ENCODE measurements at regions not wholly inside any gene's neighbourhood (a gene's known extent, or its start where the extent isn't known, plus 50 kb on each side); places are given as distances from the start of the nearest gene placed in this dataset.
"Not testable (repeated sequence)": the region's sequence is repeated elsewhere in the genome, so short reads cannot be mapped to it uniquely, and the experiment has no call there.

DNA sequence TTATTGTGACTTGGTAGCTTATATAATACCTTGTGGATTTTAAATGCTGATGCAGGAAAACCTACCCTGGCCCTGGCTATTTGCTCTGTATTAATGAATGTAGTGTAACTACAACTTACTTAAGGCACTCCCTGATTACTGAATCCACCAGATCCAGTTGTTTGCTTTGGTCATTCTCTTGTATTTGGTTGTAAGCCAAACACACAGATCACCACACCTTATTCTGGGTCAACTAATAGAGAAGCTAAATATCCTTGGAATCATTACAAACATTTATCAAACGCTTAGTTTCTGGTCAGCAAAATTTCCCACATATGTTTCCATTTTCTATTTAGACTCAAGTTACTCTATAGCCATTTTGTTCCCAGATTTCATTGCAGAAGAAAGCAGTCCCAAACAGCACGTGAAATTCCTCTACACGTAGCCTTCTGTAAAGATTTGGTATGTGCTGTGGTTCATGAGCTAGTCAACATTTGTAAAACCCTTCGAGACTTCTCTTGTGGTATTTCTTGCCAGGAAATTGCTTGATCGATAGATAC lies 322.6 kb downstream of the MEX3B start:
- Histone ChIP-seq H3K4me2 (peak overlapping the region; percentile 30), H2AFZ (no peak overlapping the region), H3K79me2 (no peaks in the 10 kb centered on the region), H3K9me3 (ENCODE audit: low read depth) (no peaks in the 10 kb centered on the region), H3K36me3 (replicated peaks; ENCODE audit: insufficient read depth, low read depth) (no peaks in the 10 kb centered on the region), H3K27ac (peak overlapping the region; percentile 77), H3K27me3 (no peaks in the 10 kb centered on the region), H3K9me2 (replicated peaks; ENCODE audit: insufficient read depth) (no peaks in the 10 kb centered on the region), H3K4me3 (no peak overlapping the region), H4K20me1 (ENCODE audit: insufficient read depth, poor library complexity, severe bottlenecking) (no peaks in the 10 kb centered on the region), H3K4me1 (ENCODE audit: insufficient read depth) (peaks cover 5% of the 10 kb centered on the region)
- peak; percentile 14 for DNase-seq (ENCODE audit: low spot score)
- 44% methylated on average over 5 of the region's 5 CpGs for WGBS (ENCODE audit: low lambda C conversion rate, missing lambda C conversion rate)
- TF ChIP-seq EZH2phosphoT487 (IDR thresholded peaks at IDR 0.05; ENCODE audit: low read depth, severe bottlenecking, unreplicated experiment) (no peak), CTCF (IDR thresholded peaks at IDR 0.05; ENCODE audit: poor library complexity) (no peak), EZH2 (IDR thresholded peaks at IDR 0.05; ENCODE audit: borderline replicate concordance) (no peak)

DNA sequence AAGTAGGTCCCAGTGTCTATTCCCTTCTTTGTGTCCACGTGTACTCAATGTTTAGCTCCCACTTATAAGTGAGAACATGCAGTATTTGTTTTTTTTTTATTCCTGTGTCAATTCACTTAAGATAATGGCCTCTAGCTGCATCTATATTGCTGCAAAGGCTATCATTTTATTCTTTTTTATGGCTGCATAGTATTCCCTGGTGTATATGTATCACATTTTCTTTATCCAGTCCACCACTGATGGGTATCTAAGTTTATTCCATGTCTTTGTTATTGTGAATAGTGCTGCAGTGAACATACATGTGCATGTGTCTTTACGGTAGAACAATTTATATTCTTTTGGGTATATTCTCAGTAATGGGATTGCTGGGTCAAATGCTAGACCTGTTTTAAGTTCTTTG lies 329.4 kb downstream of the MEX3B start:
- H3K4me1 ChIP-seq (ENCODE audit: insufficient read depth); H3K9me3 ChIP-seq (ENCODE audit: low read depth); H3K27me3 ChIP-seq; H3K9me2 ChIP-seq (replicated peaks; ENCODE audit: insufficient read depth); H3K79me2 ChIP-seq; H3K36me3 ChIP-seq (replicated peaks; ENCODE audit: insufficient read depth, low read depth); H4K20me1 ChIP-seq (ENCODE audit: insufficient read depth, poor library complexity, severe bottlenecking); DNase-seq (ENCODE audit: low spot score); H3K4me2 ChIP-seq; H3K4me3 ChIP-seq; H2AFZ ChIP-seq; H3K27ac ChIP-seq: not testable (repeated sequence)
- 93% methylated on average over 2 of the region's 2 CpGs for WGBS (ENCODE audit: low lambda C conversion rate, missing lambda C conversion rate)

GRCh38 chr15:81710328-81710727 lies 335.5 kb downstream of the MEX3B start:
- Histone ChIP-seq H3K9me3 (ENCODE audit: low read depth) (no peaks in the 10 kb centered on the region), H3K36me3 (replicated peaks; ENCODE audit: insufficient read depth, low read depth) (no peaks in the 10 kb centered on the region), H3K4me2 (no peak overlapping the region), H4K20me1 (ENCODE audit: insufficient read depth, poor library complexity, severe bottlenecking) (no peaks in the 10 kb centered on the region), H3K4me3 (no peak overlapping the region), H3K27me3 (no peaks in the 10 kb centered on the region), H3K4me1 (ENCODE audit: insufficient read depth) (peaks cover 4% of the 10 kb centered on the region), H3K27ac (no peak overlapping the region), H3K9me2 (replicated peaks; ENCODE audit: insufficient read depth) (no peaks in the 10 kb centered on the region), H3K79me2 (no peaks in the 10 kb centered on the region), H2AFZ (no peak overlapping the region)
- TF ChIP-seq EZH2phosphoT487 (IDR thresholded peaks at IDR 0.05; ENCODE audit: low read depth, severe bottlenecking, unreplicated experiment) (no peak), EZH2 (IDR thresholded peaks at IDR 0.05; ENCODE audit: borderline replicate concordance) (no peak), CTCF (IDR thresholded peaks at IDR 0.05; ENCODE audit: poor library complexity) (no peak)
- WGBS (ENCODE audit: low lambda C conversion rate, missing lambda C conversion rate) = 96% methylated on average over 8 of the region's 8 CpGs
- DNase-seq (ENCODE audit: low spot score) = no peak

GRCh38 chr15:81706816-81707346 lies 332.9 kb upstream of the TMC3 start:
- H3K4me2 ChIP-seq; H3K4me1 ChIP-seq (ENCODE audit: insufficient read depth); H3K36me3 ChIP-seq (replicated peaks; ENCODE audit: insufficient read depth, low read depth); H3K27me3 ChIP-seq; H3K27ac ChIP-seq; H3K9me2 ChIP-seq (replicated peaks; ENCODE audit: insufficient read depth); H2AFZ ChIP-seq; H3K4me3 ChIP-seq; DNase-seq (ENCODE audit: low spot score); H3K9me3 ChIP-seq (ENCODE audit: low read depth); H4K20me1 ChIP-seq (ENCODE audit: insufficient read depth, poor library complexity, severe bottlenecking); H3K79me2 ChIP-seq: not testable (repeated sequence)
- WGBS (ENCODE audit: low lambda C conversion rate, missing lambda C conversion rate) = 60% methylated on average over 3 of the region's 3 CpGs

GRCh38 chr15:81705727-81706126 lies 331.7 kb upstream of the TMC3 start:
- H3K9me3 ChIP-seq (ENCODE audit: low read depth); H3K9me2 ChIP-seq (replicated peaks; ENCODE audit: insufficient read depth); H3K27ac ChIP-seq; H3K36me3 ChIP-seq (replicated peaks; ENCODE audit: insufficient read depth, low read depth); H3K79me2 ChIP-seq; H3K27me3 ChIP-seq; H3K4me3 ChIP-seq; H3K4me1 ChIP-seq (ENCODE audit: insufficient read depth); H4K20me1 ChIP-seq (ENCODE audit: insufficient read depth, poor library complexity, severe bottlenecking); H2AFZ ChIP-seq; DNase-seq (ENCODE audit: low spot score); H3K4me2 ChIP-seq: not testable (repeated sequence)
- WGBS (ENCODE audit: low lambda C conversion rate, missing lambda C conversion rate) = 81% methylated on average over 2 of the region's 2 CpGs

All from hepatocyte (in vitro differentiated cells).